ENCODE measurements at regions not wholly inside any gene's neighbourhood (a gene's known extent, or its start where the extent isn't known, plus 50 kb on each side); places are given as distances from the start of the nearest gene placed in this dataset.

- TF ChIP-seq CTCF (IDR thresholded peaks at IDR 0.05), result no peak
- TF ChIP-seq POLR2A (IDR thresholded peaks at IDR 0.05; ENCODE audit: low read depth), result no peak
- TF ChIP-seq POLR2AphosphoS5 (IDR thresholded peaks at IDR 0.05), result no peak
Measured at GRCh38 chrX:5632887-5633286, 595.8 kb downstream of the NLGN4X start.
